ENCODE measurements at regions not wholly inside any gene's neighbourhood (a gene's known extent, or its start where the extent isn't known, plus 50 kb on each side); places are given as distances from the start of the nearest gene placed in this dataset.

GRCh38 chr15:61641645-61642044, 412.5 kb upstream of the RORA start:
- no TSS peak for BruUV-seq (replicated peaks)
- Histone ChIP-seq H3K4me3 (no peak overlapping the region), H3K79me2 (ENCODE audit: control insufficient read depth, insufficient read depth, low read length) (no peaks in the 10 kb centered on the region), H3K9me1 (ENCODE audit: control insufficient read depth, insufficient read depth, low read length) (no peaks in the 10 kb centered on the region), H3K27ac (ENCODE audit: extremely low read depth, low read depth, low read length) (no peak overlapping the region), H3K36me3 (ENCODE audit: control insufficient read depth, insufficient read depth, low read length) (no peaks in the 10 kb centered on the region), H3K9me3 (replicated peaks; ENCODE audit: control insufficient read depth, insufficient read depth, low read depth, low read length) (no peaks in the 10 kb centered on the region), H3K9ac (ENCODE audit: insufficient read depth in 1 of 2, low read depth in 2 of 2, low read length in 2 of 2) (no peak overlapping the region), H2AFZ (ENCODE audit: low read depth, low read length) (no peak overlapping the region), H3K4me2 (ENCODE audit: insufficient read depth, low read length) (no peak overlapping the region), H4K20me1 (replicated peaks; ENCODE audit: control insufficient read depth, insufficient read depth, low read length) (no peaks in the 10 kb centered on the region), H3K4me1 (replicated peaks in 1 of 2; ENCODE audit: control insufficient read depth in 2 of 2, insufficient read depth in 2 of 2, low read length in 2 of 2) (no peaks in the 10 kb centered on the region), H3K27me3 (ENCODE audit: control insufficient read depth in 2 of 2, insufficient read depth in 2 of 2, low read length in 2 of 2) (no peaks in the 10 kb centered on the region; a peak in 2 of 5 replicates)
- POLR2A ChIA-PET = interaction anchor here (0.6 kb wide), 1 partner anchor 1891 kb away, joined by 3 read pairs; no protein-coding TSS in a partner anchor
- CTCF ChIA-PET (ENCODE audit: low intra/inter-chr PET ratio) = no interaction called here
- intact Hi-C loops (cut with micrococcal nuclease) (no loop called here), in situ Hi-C loops (cut with MboI) (no loop called here)
- no peak for ATAC-seq
- no peak for FAIRE-seq
- no peak for TF ChIP-seq MLX (CRISPR knock-in tag; conservative IDR thresholded peaks at IDR 0.05)
- no peak for TF ChIP-seq CREB1 (IDR thresholded peaks at IDR 0.05)
- TF ChIP-seq CREB1 (CRISPR knock-in tag; IDR thresholded peaks at IDR 0.05) = no peak
- no peak for TF ChIP-seq ADNP (tag; IDR thresholded peaks at IDR 0.05)
- no peak for TF ChIP-seq CSDE1 (IDR thresholded peaks at IDR 0.05)
- TF ChIP-seq PRPF4 (IDR thresholded peaks at IDR 0.05; ENCODE audit: insufficient read depth, low read depth, low read length, poor library complexity, severe bottlenecking) = no peak
- no peak for TF ChIP-seq EP300 (IDR thresholded peaks at IDR 0.05; ENCODE audit: low read length)
- 2% methylated on average over 6 of the region's 6 CpGs for WGBS (ENCODE audit: insufficient coverage, low coverage, missing lambda C conversion rate)
- no peak for DNase-seq (ENCODE audit: extremely low read depth in 1 of 4, low spot score in 3 of 4)

DNA sequence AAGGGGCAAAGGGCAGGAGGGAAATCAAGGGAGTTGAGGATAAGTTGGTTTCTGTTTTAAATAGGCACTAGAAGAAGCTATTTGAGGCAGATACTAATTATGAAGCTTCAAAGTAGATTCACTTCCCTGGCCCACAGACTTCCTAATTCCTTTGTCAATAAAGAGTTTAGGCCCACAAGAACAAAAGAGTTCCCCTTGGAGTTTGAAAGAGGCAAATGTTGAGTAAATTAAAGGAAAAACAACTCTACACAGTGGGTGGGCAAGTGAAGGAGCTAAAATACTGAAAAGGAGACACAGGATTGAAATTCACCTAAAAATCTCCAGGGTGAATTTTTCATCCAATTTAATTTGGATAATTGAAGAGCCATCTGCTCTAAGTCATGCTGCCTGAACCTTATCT, 411.7 kb upstream of the RORA start:
- no peaks in the 10 kb centered on the region for H3K36me3 ChIP-seq (ENCODE audit: control insufficient read depth, insufficient read depth, low read length)
- no peak overlapping the region for H3K9ac ChIP-seq (ENCODE audit: insufficient read depth in 1 of 2, low read depth in 2 of 2, low read length in 2 of 2)
- no peaks in the 10 kb centered on the region; a peak in 2 of 5 replicates for H3K27me3 ChIP-seq (ENCODE audit: control insufficient read depth in 2 of 2, insufficient read depth in 2 of 2, low read length in 2 of 2)
- FAIRE-seq (no peak), ATAC-seq (no peak), DNase-seq (ENCODE audit: extremely low read depth in 1 of 4, low spot score in 3 of 4) (no peak)
- no peaks in the 10 kb centered on the region for H3K9me3 ChIP-seq (replicated peaks; ENCODE audit: control insufficient read depth, insufficient read depth, low read depth, low read length)
- no peak overlapping the region for H3K27ac ChIP-seq (ENCODE audit: extremely low read depth, low read depth, low read length)
- ChIA-PET POLR2A (no interaction called here), CTCF (ENCODE audit: low intra/inter-chr PET ratio) (no interaction called here)
- intact Hi-C loops (cut with micrococcal nuclease) = no loop called here
- no peaks in the 10 kb centered on the region for H4K20me1 ChIP-seq (replicated peaks; ENCODE audit: control insufficient read depth, insufficient read depth, low read length)
- in situ Hi-C loops (cut with MboI) = no loop called here
- no peaks in the 10 kb centered on the region for H3K9me1 ChIP-seq (ENCODE audit: control insufficient read depth, insufficient read depth, low read length)
- H3K4me1 ChIP-seq (replicated peaks in 1 of 2; ENCODE audit: control insufficient read depth in 2 of 2, insufficient read depth in 2 of 2, low read length in 2 of 2) = no peaks in the 10 kb centered on the region
- H2AFZ ChIP-seq (ENCODE audit: low read depth, low read length) = no peak overlapping the region
- H3K4me3 ChIP-seq = no peak overlapping the region
- no TSS peak for BruUV-seq (replicated peaks)
- H3K79me2 ChIP-seq (ENCODE audit: control insufficient read depth, insufficient read depth, low read length) = no peaks in the 10 kb centered on the region
- no peak overlapping the region for H3K4me2 ChIP-seq (ENCODE audit: insufficient read depth, low read length)
- TF ChIP-seq MAFF (IDR thresholded peaks at IDR 0.05; ENCODE audit: low read length) = no peak
- no peak for TF ChIP-seq THRB (CRISPR knock-in tag; conservative IDR thresholded peaks at IDR 0.05)

All from K562 (cell line).